GM10847 (cell line): ENCODE measurements at regions not wholly inside any gene's neighbourhood (a gene's known extent, or its start where the extent isn't known, plus 50 kb on each side); places are given as distances from the start of the nearest gene placed in this dataset.

Experiments used
- POLR2A ChIP-seq: IDR thresholded peaks from 2 replicates; pipeline ENCODE4 v1.6.1; 2011; ENCODE audit not compliant: insufficient read length; ENCODE audit errors: extremely low read depth

DNA sequence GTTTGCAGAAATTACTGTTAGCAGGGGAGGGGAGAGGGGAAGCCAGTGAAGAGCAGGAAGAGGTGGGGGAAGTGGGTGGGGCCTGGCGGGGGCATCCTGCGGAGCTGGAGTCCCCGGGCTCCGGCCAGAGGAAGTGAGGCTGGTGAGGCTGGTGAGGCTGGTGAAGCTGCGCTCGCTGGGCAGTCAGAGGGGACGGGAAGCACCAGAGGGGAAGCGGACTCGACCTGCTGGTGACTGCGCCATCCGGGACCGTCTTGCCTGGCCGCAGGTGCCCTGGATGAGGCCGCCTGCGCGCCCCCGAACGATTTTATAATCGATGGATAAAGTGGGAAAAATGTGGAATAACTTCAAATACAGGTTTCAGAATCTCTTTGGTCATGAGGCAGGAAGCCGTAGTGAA, 635.3 kb upstream of the MARCKS start:
- TF ChIP-seq POLR2A, result no peak

DNA sequence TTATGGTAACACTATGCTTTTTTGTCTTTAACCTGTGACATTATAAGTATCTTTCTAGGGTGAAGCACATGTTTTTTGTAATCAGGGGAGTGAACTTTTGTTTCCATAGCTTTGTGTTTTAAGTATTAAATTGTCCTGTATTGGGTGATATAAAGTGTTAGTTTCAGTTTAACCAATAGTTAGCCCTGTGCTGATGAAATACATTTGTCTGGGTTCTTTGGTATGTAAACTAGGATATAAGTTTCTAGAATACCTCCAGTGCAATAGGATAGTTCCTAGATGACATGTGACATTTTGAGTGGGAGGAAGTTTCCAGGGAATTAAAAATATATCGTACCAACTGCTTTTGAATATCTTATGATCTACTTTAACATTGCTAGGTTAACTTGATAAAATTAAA, 611.0 kb upstream of the MARCKS start:
- TF ChIP-seq POLR2A, result no peak

DNA sequence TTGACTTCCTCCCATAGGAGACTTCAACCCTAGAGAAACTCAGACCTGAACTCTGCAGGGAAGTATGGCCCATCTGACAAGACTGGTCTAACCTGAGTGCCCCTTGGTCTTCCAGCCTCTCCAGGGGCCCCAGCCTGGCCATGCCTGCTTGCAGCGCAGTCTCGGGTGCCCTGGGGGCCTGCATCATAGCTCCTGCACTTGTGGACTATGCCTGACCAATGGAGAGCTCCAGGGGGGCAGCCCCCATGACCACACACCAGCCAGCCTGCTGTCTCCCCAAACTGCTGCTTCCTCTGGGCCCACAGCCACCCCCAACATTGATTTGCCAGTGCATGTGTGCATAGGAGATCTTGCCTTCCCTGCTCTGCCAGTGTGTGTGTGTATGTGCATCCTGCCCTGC, 608.6 kb upstream of the MARCKS start:
- TF ChIP-seq POLR2A, result no peak

DNA sequence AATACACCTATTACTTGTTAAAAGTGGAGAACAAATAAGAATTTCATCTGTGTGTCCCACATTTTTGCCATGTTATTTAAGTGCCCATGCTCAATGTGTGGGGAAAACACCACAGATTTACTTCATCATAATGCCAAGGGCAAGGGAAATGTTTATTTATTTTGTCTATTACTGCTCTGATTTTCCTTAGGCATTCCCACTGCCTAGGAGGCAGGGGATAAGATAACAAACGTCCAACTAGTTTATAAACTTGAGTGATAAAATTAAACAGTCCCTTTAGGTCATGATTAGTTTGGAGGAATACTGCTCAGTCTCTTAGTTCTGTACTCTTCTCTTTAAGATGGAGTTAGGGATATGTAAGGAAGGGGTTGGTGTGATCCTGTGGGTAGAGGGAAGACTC, 598.4 kb upstream of the MARCKS start:
- no peak for TF ChIP-seq POLR2A

DNA sequence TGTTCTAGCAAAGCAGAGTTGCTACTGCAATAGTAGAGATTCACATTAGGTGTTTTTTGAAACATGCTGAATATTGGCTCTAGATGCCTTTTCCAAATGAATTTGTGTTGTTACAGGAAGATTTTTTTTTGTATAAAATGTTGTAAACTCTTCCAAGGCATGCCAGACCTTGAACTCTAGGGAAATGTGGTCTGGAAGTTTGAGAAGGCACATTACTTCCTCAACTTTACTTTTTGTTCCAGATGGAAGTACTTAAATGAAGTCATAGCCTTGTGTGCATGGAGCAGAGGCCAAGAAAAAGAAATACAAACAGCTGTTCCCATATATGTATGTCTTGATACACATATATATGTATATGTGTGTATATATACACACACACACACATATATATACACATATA, 585.7 kb upstream of the MARCKS start:
- no peak for TF ChIP-seq POLR2A

DNA sequence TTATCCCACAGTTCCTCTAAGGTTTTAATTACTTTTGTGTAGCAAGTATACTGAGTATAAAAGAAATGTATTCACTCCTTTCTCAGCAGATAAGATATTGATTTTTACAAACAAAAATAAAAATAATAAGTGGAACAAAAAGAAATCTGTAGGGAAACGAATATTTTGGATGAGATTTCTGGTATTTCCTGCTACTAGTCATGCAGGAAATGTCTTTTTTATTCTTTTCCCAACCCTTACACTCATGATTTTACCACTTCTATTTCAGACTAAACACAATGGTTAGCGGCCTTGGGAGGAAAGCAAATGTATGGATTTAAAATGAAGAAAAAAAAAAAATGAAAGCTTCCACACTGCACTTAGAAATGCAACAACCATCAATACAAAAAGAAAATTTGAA, 580.5 kb upstream of the MARCKS start:
- no peak for TF ChIP-seq POLR2A

DNA sequence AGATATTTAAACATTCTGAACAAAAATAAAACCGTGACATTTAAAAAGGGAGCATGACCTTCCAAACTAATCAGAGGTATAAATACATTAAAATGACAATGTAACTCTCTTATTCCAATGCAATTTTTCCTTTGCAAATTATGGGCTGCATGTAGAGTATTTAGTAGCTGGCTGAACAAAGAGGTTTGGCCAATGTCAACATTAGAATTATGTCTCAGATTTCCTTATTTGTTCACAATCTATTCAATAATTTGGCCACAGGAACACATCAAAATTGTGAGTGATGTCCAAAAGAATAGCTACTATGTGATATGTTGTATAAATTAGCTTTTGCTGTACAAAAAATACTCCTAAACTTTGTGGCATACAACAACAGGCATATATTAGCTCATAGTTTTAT, 580.0 kb upstream of the MARCKS start:
- no peak for TF ChIP-seq POLR2A

DNA sequence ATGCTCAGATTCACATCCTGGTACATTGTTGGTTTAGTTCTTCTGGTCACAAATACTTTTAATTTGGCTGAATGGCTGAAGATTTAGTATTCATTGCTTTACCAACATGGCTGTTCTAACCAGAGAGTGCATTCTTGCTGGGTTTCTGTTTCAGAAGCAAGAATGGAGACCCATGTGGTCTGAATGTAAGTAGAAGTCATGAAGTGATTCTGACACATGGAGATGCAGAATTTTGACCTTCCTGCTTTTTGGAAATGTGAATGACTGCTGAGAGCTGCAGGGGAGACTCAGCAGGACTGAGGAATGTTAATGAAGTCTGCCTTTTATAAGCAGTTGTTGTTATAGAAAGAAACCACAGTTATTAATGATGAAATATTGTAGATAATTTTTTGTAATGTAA, 576.1 kb upstream of the MARCKS start:
- no peak for TF ChIP-seq POLR2A

DNA sequence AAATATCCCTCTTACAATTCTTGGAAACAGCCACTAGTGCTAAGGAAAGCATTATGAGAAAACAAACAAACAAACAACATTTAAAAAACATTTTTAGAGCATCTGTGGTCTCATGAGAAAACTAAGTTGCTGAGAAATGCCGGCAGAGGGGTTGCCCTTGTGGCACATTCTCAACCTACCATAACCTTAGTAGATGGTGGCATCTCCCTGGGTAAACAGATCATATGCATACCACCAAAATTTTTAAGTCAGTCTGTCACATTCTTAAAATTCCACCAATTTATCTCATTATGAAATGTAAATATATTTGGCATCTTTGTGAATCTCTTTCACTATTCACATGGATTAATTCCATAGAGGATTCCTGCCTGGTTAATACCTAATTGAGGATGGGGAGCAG, 575.7 kb upstream of the MARCKS start:
- TF ChIP-seq POLR2A, result no peak

DNA sequence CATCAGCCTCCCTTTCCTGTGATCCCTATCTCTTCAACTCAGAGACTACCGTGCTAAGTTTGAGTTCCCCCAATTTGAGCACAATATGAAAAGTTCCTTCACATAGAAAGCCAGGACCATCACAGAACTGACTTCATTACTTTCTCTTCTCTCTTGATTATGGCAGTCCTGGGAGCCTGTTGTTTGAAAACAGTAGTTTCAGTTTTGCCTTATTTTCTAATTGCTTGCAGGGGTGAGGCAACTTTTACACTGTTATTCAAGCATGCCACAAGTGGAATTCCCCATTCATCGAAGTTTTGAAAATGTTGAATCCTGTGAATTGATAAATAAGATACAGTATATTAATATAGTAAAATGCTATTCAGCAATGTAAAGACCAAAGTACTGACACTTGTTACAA, 569.7 kb upstream of the MARCKS start:
- TF ChIP-seq POLR2A, result no peak

DNA sequence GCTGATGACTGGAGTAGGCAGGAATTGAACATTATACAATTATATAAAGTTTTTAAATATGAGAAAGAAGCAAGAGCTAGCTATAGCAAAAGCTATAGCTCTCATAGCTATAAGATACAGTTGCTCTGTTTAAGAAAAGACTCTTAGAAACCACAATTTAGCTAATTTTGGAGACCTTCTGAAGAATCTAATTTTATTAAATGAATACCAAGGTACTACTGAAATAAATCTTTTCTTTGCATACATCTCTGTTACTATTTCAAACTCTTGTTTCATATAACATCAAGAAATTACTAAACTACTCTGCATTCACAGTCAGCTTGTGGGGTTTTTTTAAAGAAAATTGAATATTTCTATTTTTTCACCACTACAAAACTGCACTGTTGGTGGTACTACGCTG, 568.7 kb upstream of the MARCKS start:
- TF ChIP-seq POLR2A, result no peak

DNA sequence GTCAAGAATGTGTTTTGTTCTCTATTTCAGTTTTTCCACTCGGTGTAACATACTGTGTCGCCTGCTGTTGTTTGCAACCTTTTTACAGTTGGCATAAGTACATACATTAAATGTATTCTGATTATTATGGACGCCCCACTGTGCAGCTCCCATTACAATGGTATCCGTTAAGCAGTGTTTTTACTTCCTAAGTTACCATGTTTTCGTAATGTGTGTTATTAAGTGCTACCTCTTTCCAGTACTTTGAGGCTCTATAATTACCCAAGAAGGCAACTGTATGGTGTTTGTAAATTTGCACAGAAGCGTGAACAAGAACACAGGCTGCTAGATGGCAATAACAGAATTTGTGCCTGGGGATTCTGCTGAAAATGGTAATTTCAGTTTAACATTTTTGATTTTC, 568.0 kb upstream of the MARCKS start:
- no peak for TF ChIP-seq POLR2A

DNA sequence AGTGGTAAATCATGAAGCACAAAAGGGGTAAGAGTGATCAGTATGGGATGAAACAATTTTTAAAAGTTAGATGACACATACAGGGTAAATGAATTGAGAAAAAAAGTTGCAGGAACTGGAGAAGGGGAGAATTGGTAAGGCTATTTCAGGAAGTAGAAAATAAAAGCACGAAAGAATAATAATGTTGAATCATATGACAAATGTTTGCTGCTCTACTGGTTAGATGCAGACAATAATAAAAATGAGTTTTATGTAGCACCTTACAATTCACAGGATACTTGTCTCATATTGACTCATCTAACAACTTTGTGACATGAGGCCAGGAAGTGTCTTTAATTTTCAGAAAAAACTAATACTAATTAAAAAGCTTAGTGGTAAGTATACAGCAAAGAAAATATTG, 566.5 kb upstream of the MARCKS start:
- TF ChIP-seq POLR2A, result no peak

DNA sequence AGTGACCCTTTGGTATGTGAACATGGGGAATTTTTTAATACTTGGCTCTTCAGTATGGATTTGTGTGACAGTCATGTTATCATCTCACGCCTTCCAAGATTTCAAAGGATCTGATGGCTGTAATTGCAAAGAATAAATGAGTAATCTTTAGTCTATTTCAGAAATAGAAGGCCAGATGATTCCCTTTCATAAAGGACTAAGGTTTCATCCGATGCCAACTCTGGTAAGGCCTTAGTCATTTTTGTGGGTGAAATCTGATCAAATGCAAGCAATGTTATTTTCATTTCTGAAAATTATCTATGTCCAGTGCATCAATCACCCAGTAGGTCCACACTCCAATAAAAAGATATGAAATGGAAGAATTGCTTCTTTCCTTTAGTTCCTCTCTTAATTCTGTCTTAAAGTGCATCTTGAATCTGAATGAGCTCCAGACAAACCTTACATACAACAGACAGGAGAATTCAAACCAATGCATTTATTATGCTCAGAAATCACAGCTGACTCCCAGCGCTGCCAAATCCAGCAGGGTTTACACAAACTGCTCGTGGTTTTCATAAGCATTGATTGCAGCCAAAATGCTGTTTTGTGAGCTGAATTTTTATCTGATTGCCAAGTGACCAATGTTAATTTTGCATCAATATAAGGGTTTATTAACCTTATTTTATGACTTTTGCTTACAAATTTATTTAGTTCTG, 565.2 kb upstream of the MARCKS start:
- no peak for TF ChIP-seq POLR2A

DNA sequence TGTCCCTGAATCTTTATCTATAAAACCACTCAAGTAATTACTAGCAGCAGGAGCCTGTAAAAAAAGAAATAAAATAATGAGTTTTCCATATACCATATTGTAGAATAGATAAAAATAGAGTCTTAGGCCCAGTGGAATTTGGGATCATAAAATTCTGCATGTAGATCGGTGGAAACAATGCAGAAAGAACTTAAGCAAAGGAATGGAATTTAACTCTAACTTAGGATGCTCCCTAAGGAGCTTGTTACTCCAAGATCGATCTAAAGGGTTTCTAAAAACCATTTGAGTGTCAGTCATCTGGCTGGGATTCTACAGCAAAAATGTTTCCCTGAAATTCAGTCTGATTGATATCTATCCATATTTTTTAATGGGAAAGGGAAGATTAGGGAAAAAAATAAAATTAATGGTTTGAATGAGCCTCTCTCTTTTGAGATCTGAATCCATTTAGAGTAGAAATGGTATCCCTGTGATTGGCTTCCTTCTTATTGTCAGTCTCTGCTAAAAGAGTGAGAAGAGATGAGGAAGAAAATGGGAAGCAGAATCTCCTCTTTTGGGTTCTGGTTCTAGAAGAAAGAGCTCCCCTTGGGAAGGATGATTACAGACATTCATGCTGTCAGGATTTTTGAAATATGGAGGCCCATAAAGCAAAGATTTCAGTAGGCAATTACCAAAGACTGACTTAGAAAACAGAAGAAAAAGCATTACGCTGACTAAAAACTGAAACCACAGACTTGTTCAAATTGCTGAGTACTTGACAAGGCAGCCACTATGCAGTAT, 564.3 kb upstream of the MARCKS start:
- no peak for TF ChIP-seq POLR2A

DNA sequence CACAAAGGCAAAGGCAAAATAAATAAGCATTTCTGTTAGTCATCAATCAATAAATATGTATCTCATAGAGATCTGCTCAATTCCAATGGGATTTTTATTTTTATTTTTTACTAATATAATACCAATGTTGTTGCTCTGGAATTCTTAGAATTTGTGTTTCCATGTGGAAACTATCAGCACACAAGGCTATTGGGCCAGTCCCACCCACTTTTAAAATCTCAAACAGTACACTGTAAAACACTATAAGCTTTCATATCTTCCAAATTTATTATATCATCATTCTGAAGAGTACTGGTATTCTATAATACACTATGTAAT, 563.8 kb upstream of the MARCKS start:
- TF ChIP-seq POLR2A, result no peak

DNA sequence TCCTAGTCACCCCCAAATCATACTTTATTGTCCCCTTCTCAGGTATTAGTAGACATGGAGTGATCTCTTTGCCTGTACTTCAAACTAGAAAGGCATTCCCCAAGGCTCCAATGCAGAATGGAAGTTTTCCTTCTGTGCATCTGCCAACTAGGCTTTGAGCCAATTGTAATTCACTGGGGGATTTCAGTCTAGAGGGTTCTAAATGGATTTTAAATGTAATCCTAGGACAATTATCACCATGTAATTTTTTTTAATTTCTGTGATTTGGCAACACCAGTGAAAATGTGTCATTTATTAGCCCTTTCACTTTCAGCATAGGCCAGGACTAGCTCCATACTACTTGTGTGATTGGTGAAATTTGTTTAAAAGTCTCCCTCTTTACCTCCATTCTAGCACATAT, 557.6 kb upstream of the MARCKS start:
- no peak for TF ChIP-seq POLR2A

DNA sequence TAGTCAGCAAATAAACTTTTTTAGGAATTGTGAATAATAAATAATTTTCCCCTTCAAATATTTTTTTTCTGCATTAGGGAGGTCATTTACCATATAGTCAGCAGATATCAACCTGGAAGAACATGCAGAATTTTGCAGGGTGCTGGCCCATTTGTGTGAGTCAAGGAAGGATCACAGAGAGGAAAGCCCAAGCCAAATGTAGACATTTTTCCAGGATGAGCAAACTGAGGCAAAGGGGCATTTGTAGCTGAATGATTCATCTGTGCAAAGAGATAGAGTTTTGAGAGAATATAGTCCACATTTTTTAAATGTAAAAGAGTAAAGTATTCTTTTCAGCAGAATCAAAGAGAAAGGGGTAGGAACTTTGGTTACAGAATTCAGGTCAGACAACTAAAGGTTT, 555.5 kb upstream of the MARCKS start:
- no peak for TF ChIP-seq POLR2A

DNA sequence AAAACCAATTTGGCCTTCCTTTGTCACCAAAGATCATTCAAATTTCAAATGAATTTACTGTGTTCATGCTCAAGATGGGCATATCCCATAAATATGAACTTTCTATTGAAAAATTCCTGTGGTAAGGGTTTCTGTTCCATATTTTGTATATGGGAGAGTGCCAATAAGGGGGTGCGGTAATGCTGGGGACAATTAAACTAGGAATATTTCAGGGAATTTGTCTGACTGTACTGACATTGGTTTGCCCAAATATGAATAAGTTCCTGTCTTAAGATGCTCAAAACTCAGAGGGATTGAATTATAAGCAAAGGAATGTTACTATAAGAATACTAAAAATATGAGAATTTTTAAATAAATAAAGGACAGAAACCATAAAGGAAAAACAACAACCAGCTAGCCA, 553.0 kb upstream of the MARCKS start:
- TF ChIP-seq POLR2A, result no peak
